HCEC 1CT (cell line): ENCODE measurements at regions not wholly inside any gene's neighbourhood (a gene's known extent, or its start where the extent isn't known, plus 50 kb on each side); places are given as distances from the start of the nearest gene placed in this dataset.
A peak's percentile ranks its signal among the peaks of the same experiment; 100 is the strongest.
"Not testable (repeated sequence)": the region's sequence is repeated elsewhere in the genome, so short reads cannot be mapped to it uniquely, and the experiment has no call there.

Experiments used
- DNase-seq: peaks from one replicate; pipeline ENCODE4 v3.0.0-alpha.2; 2017

DNA sequence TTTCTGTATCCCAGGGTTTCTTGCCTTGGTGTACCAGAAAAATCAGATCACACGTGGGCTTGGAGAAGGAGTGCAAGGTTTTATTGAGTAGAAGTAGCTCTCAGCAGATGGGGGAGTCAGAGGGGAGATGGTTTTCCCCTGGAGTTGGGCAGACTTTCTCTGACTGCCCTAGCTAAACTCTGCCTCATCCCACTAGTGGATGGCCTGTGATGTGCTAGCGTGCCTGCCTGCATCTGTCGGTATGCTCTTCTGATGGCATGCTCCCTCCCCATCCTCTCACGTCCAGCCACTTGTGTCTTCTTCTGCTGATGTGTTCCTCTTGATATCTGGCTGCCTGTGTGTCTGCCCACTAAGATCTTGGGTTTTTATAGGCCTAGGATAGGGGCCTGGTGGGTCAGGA is 616.1 kb upstream of the RGMB start:
- DNase-seq = no peak

DNA sequence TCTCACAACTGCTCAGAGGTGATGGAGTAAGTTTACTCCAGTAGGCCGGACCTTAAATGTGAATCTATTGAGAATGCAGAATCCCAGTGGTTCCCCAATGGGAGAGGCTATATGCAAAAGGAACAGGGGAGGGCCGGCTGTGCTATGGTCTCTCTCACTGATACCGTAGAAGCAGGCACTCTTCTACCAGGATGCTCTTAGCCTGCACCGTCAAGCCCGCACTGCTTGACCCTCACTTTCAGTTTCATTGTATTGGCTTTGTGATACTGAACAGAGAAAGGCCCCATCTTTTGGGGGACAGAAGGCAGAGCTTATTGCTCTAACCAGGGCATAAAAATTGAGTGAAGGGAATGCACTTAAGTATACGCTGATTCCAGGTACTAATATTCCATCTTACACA is 615.0 kb upstream of the RGMB start:
- DNase-seq = no peak

DNA sequence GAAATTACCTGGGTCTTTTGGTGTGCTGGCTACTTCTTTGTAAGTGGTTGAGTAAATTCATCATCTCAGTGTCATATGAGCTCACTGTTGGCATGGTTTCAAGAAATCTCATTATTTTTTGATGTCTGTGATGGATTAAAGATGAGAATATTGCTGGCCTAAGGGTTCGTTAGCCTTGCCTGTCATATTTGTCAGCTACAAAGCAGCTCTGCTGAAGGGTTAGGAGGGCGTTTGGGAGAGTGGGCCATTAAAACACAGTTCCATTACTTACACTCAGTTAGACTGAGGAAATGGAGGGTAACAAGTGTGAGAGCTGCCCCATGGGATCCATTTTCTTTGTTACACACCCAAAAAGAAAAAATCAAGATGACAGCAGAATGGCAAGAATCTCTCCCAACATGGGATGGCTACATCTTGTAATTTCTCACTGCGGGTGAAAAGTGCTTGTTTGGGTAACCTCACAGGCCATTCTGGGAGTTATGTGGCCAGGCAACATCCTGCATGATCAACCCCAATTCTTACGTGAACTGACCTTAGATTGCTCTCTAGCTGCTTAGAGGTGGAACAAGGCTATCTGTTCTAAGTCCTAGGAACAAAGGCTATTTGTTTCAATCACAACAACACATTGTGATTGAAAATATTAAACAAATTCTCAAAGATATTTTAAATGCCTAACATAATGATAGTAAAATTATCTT is 609.5 kb upstream of the RGMB start:
- DNase-seq = no peak

DNA sequence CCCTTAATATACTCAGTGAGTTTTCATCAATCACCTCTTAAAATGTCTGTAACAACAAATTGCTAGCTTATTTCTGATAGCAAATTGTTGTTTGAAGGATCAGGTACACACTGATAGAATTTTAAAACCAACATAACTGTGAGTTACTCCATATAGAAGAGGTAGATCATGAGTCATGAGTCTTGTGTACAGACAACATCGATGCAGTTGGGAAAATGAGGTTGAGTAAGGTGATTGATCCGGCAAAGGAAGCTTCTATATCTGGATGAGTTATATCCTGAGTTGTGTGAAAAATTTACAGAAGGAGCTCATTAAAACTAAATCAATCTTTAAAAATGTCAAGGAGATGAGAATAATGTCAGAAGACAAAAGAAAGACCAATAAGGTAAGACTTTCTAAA is 604.6 kb upstream of the RGMB start:
- no peak for DNase-seq

DNA sequence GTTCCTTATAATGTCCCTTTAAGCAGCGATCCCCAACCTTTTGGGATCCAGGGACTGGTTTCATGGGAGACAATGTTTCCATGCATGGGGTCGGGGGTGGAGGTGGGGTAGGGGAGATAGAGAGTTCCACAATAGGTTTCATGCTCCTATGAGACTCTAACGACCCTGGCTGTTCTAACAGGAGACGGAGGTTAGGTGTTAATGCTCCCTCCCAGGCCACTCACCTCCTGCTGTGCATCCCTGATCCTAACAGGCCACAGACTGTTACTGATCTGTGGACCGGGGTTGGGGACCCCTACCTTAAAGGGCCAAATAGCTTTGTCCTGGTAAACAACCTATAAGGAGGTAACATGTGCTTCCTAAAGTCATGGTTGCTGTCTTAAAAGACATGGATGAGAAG is 602.5 kb upstream of the RGMB start:
- DNase-seq = no peak

DNA sequence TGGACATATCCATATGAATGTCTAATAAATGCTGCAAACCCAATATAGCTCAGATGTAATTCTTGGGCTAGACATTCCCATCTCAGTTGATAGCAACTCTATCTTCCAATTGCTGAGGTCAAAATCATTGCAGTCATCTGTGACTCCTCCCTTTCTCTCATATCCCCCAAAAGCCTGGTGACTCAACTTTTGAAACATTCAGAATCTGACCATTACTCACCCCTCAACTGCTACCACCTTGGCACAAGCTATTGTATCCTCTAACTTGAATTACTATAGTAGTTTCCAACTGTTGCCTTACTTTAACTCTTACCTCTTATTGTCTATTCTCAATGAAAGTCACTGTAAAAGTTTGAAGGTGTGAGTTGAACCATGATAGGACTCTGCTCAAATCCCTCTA is 600.1 kb upstream of the RGMB start:
- DNase-seq = peak; percentile 84

DNA sequence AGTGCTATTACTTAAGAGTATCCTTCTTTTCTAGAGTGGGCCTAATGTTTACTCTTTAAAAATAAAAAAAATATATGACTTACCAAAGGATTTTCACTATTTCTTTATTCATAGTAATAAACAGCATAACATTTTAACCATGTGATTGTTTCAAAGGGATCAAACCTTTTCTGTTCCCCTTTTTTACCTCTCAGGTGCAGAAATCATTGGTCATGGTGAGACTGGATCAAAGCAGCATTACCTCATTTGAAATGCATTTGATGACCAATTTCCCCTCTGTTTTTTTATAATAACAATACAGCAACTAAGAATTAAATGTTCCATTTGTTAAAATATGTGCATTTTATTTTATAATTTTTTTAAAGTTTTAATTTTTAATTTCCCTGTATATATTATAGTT is 598.0 kb upstream of the RGMB start:
- DNase-seq = no peak

DNA sequence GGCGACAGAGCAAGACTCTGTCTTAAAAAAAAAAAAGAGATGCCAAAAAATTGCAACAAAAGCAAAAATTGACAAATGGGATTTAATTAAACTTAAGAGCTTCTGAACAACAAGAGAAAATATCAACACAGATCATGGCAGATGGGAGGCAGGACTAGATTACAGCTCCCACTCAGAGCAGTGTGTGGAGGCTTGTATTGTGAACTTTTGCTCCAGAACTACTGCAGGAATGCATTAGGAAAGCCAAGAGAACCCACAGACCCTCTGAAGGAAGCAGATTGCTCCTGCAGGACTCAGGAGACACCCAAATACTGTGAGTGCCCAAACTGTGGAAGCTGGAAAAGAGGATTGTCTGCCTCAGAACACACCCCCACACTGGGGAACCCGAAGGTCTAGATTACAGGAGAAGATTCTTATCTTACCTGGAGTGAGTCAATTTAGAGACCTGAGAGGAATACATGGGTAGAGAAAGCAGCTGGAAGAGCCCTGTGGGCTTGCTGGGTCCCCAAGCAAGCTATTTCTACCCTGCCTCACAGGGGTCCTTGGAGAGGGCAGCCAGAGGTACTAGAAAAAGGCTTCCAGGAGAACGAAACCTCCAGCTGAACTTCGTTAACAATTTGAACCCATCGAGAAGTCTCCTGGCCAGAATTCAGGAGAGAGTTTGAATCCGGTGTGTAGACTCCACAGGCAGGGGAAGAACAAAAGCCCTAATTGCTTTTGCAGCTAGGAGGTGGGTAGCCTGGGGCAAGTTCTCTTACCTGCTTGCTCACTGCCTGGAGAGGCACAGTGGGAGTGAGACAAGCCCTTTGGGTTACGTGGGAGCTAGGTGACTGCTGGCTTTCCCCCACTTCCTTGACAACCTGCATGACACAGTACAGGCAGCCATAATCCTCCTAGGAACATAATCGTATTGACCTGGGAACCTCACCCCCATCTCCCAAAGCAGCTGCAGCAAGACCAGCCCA is 593.4 kb upstream of the RGMB start:
- no peak for DNase-seq

DNA sequence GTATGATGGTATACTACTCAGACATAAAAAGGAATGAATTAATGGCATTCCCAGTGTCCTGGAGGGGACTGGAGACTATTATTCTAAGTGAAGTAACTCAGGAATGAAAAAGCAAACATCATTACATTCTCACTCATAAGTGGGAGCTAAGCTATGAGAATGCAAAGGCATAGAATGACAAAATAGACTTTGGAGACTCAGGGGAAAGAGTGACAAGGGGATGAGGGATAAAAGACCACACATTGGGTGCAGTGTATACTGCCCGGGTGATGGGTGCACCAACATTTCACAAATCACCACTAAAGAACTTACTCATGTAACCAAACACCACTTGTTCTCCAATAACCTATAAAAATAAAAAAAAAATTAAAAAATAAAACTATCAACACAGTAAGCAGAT is 587.3 kb upstream of the RGMB start:
- DNase-seq = no peak

DNA sequence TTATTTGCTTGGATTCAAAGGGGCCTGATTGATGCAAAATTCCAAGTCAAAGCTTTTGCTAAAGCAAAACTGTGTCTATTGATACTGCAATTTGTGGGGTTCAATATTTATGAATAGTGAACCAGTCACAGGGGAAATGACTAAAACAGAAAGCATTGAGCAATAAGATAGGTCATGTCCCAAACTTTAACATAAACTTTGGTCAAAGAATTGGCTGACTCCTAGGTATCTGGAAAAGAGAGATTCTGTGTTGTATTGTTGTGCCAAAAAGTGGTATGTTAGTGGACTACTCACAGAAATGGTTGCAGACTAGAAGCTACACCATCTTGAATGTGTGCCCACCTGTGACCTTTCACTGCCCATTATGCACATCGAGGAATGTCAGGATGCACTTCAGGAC is 585.5 kb upstream of the RGMB start:
- peak; percentile 85 for DNase-seq

DNA sequence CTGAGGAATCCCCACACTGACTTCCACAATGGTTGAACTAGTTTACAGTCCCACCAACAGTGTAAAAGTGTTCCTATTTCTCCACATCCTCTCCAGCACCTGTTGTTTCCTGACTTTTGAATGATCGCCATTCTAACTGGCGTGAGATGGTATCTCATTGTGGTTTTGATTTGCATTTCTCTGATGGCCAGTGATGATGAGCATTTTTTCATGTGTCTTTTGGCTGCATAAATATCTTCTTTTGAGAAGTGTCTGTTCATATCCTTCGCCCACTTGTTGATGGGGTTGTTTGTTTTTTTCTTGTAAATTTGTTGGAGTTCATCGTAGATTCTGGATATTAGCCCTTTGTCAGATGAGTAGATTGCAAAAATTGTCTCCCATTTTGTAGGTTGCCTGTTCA is 583.1 kb upstream of the RGMB start:
- DNase-seq = not testable (repeated sequence)

DNA sequence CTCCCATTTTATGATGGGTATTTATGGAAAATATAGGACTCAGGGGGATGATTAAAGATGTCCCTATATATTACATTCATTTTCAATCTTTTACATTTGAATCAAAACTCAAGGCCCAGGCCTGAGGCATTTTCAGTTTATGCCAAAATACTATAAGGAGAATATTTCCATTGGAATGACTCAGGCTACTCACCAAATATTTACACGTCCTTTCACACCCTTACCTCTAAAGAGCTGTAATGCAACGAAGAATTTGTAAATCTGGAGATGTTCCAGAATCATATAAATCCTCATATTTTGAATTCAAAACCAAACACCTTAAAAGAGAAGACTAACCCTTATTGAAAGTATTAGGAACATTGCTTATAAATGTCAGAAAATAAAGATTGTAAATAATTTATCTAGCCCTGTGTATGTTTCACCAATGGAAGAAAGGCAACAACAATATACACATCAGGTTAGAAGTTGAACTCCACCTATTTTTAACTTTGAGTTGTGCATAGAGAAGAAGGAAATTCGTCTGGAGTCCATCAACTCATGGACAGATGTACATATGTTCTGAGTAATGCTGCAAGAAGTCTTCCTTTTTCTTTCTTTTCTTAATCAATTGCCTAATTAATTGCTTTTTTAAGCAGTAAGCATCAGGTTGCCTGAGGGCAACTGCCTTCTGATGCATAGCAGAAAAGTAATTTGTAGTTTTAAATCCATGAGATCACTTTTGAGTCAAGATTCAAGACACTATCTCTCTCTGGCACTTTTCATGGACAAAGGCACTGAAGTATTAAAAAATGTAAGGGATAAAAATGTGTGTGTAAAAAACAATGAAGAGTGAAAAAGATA is 579.3 kb upstream of the RGMB start:
- DNase-seq = no peak

DNA sequence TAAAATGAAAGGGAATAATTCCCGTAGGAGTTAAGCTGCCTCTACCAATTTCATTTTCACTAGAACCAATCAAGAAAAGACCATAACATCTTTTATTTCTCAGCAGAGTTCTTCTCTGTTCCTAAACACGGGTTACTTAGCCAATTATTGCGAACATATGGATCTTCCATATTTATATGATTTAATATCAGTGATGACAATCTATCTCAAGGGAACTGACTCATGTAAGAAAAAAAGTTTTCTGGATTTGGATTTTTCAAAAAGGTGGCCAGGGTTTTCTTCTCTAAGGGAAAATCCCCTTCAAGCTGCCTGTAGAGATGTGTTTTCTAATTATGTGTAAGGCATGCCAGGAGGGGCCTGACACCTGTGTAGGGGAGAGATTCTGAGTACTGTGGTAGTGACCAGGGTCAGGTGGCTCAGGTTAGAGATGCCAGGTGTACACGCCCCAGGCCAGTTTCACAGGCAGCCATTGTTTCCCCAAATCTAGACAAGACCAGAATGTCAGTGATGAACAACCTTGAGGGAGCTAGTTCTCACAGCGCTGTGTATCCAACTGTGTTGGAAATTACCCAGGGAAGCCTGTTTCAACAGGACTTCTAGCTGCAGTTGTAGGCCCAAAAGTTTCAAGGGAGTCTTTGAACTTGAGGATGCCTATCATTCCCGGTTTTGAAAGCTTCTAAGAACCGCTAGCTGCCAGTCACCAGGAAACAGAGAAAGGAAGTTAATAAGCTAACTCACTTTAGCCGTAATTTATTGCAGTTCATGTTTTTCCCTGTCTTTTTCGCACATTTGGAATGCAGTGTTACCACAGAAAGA is 572.5 kb upstream of the RGMB start:
- DNase-seq = no peak

DNA sequence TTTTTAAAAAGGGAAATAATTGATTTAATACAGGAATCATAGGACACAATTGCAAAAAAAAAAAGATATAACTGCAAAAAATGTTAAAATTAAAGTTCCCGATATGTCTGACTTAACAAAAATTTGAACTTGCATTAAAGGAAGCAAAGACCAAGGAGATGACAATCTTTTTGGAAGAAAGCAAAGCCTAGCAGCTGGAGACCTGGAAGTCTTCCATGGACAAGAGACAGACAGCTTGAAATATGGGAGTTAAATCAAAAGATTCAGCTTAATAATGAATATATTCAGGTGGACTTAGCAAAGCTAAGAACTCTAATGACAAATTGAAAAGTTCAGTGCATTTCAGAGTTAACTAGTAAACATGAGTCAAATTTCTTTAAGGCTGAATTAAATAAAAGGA is 568.7 kb upstream of the RGMB start:
- DNase-seq = no peak

DNA sequence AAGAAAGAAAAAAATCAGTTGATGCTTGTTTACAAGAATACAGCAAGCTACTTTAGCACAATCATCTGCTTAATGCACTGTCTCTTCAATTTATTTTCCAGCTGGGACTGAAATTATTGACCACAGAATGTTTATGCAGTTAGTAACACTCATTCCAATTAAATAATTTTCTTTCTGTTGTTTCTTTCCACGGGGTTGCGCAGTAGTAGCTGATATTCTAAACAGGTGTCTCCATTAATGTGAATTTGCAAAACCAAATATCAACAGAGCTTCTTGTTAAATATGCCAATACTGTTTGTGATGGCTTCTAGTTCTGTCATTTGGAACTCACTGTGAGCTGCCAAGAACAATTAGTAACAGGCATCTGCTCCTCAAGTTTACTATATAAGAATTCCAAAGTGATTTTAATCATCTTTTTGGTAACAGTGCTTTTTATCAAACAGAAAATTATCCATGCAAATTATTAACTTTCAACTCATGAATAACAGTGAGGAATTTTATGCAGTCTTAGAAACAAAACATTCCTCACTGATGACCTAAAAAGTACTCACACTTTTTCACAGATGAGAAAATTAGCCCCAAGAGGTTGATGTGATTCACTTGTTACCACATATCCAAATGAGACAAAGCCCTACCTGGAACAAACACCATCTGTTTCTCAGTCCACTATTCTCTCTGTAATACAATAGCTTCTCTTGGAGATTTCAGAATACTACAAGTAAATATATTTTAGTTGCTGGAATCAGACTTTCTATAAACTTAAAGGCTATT is 567.6 kb upstream of the RGMB start:
- DNase-seq = peak; percentile 80

DNA sequence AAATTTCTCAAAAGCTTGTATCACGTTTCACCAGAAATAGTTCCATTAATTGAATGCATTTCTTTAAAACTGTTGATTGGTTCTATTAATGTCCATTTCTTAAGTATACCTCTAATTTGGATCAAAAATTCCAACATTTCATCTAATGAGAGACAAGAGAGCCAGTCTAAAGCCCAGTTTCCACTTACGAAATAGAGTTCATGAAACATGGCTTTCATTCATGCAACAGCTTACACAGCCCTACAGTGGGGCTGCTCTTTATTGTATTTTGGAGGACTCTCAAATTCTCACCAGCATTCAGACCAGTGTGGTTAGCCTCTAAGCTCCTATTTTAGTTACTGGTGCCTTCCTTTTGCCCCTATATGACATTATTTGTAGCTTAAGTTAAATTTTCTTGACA is 566.9 kb upstream of the RGMB start:
- DNase-seq = no peak

DNA sequence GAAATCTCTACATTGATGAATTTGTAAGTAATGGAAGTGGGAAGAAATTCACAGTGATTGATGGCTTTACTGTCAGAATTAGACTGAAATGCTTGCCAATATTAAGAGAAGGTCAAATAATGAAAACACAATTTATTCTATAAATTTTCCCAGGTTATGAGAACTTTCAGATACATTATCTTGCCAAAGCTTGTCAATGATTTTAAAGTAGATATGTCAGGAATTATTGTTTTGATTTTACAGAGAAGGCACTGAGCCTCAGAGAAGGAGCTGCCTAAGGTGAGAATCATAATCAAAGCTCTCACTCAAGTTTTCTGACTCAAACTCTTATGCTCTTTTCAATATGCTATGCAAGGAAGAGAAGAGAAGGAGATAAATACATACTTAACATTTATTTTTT is 564.0 kb upstream of the RGMB start:
- no peak for DNase-seq

DNA sequence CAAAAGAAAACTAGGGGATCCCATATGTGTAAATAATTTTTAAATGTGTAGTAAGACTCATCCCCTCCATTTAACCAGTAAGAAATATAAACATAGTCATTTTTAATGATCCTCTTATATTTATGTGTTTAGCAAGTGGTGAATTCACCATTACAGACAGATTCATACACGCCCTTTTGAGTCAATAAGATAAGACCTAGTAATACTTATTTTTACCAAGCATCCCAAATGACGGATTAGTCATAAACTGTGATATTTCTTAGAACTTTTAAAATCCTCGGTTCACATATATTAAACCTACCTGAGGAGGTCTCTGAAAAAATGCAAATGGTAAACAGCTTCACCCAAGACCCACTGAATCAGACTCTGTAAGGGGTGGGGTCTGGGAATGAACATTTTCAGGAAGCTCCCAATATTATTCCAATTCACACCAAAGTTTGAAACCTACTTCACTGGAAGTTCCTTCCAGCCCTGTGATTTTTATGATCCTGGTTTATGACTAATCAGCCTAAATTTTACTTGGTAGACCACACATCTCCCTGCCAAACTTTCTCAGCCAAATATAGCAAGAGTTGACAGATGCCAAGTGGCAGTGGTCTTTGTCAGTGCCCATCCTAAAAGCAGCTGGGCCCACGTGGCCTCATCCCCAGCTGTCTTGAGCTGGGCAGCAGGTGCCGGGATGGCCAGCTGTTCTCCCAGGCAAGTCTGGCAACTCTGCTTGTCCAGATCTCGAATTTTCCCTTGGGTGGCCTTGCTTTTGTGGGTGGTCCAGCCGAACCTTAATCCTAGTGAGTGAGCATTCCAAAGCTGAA is 559.0 kb upstream of the RGMB start:
- peak; percentile 87 for DNase-seq

DNA sequence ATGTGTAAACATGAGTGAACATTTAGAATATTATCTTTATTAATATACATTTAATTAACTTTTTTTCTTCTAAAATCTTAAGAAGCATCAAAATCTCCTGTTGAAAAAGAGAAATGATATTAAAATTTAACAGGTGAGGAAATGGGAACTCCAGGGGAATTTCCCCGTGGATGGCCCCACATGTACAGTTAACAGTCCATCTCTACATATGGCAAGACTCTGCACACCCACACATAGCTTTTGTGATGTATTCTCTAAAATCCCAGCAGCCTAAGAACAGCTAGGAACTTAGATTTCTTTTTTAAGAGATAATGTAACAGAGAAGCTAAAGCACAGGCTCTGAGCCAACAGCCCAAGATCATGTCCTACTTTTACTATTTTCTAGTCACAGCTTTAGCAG is 556.3 kb upstream of the RGMB start:
- DNase-seq = no peak

DNA sequence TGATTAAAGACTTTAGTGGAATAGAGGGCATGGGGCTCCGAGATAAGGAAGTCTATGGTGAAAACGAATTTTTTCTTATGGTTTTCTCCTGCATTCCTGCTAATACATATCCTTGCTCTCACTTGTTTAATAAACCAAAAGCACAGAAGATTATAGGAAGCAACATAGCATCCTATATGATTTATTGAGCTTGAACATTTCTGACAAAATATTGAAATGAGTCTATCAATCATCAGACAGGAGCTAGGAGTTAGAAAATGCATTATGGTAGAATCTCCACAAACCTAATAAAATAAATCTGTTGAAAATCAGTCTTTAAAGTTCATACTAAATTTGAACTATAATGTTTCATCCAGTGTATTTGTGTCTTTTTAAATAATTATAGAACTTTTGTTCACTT is 554.6 kb upstream of the RGMB start:
- DNase-seq = no peak

DNA sequence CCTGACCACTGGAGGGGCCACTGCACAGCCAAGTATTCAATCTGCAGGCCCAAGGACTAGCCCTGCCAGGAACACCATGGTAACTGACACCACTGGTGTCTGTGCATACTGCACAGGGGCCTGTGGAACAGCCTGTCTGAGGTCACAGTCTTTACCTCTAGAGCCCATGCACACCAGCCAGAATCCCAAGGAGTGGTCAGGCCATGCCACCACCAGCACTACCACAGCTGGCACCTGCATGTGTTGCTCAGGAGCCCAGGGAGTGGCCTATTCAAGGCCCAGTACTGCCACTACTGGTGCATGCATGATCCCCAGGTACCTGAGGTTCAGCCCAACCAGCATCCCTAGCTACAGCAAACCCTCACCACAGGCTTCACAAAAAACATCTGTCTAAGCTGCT is 546.0 kb upstream of the RGMB start:
- no peak for DNase-seq
